Suprapubic skin (tissue), 3 donors: ENCODE measurements at regions not wholly inside any gene's neighbourhood (a gene's known extent, or its start where the extent isn't known, plus 50 kb on each side); places are given as distances from the start of the nearest gene placed in this dataset.

ENCODE experiments used
- EP300 ChIP-seq: sonication (generic); formaldehyde crosslinking; IDR thresholded peaks from one replicate; pipeline ENCODE4 v1.6.1; 2017; ENCODE audit warnings: antibody characterized with exemption
- TF ChIP-seq, protein P1 (sequence below), 2 donors: fragments of 200-600 bp in 1 of 2; fragments of 450-650 bp in 1 of 2; sonication (generic) in 1 of 2; IDR thresholded peaks; one replicate each; pipeline ENCODE4 v1.5.1; 2016 to 2019; ENCODE audit warnings: antibody characterized with exemption in 2 of 2, mild to moderate bottlenecking in 1 of 2, moderate library complexity in 1 of 2

DNA sequence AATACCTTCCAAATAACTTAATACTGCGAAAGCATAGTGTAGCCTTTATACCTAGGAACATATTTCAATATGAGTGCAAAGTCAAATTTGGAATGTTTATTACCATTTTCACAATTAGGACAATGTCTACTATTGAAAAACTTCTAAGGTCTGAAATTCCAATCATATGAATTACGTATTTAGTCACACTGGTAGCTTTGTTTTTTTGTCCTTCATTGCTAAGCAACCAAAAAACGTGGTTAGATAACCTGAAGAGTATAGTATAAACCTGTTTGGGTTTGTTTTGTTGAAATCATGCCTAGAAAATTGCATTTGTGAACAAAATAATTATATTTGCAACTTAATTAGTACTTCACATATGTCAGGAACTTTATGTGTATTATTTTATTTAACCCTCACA lies 134.2 kb downstream of the FBXO4 start:
- TF ChIP-seq, protein P1, sequence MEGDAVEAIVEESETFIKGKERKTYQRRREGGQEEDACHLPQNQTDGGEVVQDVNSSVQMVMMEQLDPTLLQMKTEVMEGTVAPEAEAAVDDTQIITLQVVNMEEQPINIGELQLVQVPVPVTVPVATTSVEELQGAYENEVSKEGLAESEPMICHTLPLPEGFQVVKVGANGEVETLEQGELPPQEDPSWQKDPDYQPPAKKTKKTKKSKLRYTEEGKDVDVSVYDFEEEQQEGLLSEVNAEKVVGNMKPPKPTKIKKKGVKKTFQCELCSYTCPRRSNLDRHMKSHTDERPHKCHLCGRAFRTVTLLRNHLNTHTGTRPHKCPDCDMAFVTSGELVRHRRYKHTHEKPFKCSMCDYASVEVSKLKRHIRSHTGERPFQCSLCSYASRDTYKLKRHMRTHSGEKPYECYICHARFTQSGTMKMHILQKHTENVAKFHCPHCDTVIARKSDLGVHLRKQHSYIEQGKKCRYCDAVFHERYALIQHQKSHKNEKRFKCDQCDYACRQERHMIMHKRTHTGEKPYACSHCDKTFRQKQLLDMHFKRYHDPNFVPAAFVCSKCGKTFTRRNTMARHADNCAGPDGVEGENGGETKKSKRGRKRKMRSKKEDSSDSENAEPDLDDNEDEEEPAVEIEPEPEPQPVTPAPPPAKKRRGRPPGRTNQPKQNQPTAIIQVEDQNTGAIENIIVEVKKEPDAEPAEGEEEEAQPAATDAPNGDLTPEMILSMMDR (IDR thresholded peaks at IDR 0.05): no peak
- no peak for TF ChIP-seq EP300
